ENCODE measurements at regions not wholly inside any gene's neighbourhood (a gene's known extent, or its start where the extent isn't known, plus 50 kb on each side); places are given as distances from the start of the nearest gene placed in this dataset.

- Mint-ChIP-seq H3K4me1 (ENCODE audit: low read depth) (no peaks in the 10 kb centered on the region), H3K27ac (no peak overlapping the region), H3K4me3 (no peak overlapping the region), H3K9me3 (peaks cover 25% of the 10 kb centered on the region), H3K27me3 (no peaks in the 10 kb centered on the region), H3K36me3 (ENCODE audit: low read depth) (no peaks in the 10 kb centered on the region)
- ChIA-PET CTCF (no interaction called here), POLR2A (no interaction called here)
- Histone ChIP-seq H3K27me3 (ENCODE audit: control insufficient read depth in 1 of 2, insufficient read depth in 2 of 2, low read length in 2 of 2) (no peaks in the 10 kb centered on the region), H3K27ac (ENCODE audit: low read depth in 1 of 2, low read length in 2 of 2) (no peak overlapping the region), H3K4me3 (ENCODE audit: low read length) (no peak overlapping the region), H3K36me3 (ENCODE audit: insufficient read depth, low read length) (no peaks in the 10 kb centered on the region), H3K9me3 (ENCODE audit: control insufficient read depth in 1 of 2, insufficient read depth in 1 of 2, low read length in 2 of 2) (peaks cover 0 to 14% of the 10 kb centered on the region in 2 experiments), H3K4me1 (ENCODE audit: insufficient read depth, low read length) (no peaks in the 10 kb centered on the region)
- DNase-seq (no peak), ATAC-seq (ENCODE audit: poor library complexity) (no peak)
- intact Hi-C loops (cut with DNase I, micrococcal nuclease) = no loop called here
- TF ChIP-seq CTCF (IDR thresholded peaks at IDR 0.05) = no peak
Measured at GRCh38 chr1:163906283-163906682, 584.5 kb downstream of the NUF2 start.

- POLR2A ChIA-PET = no interaction called here
- CTCF ChIA-PET = no interaction called here
- no peak overlapping the region for H3K27ac ChIP-seq (ENCODE audit: low read depth in 1 of 2, low read length in 2 of 2)
Measured at GRCh38 chr1:163912170-163912884, 590.6 kb downstream of the NUF2 start.

GRCh38 chr1:163914785-163915413 is 593.1 kb downstream of the NUF2 start:
- Histone ChIP-seq H3K27ac (ENCODE audit: low read depth in 1 of 2, low read length in 2 of 2) (no peak overlapping the region), H3K36me3 (ENCODE audit: insufficient read depth, low read length) (no peaks in the 10 kb centered on the region), H3K4me3 (ENCODE audit: low read length) (no peak overlapping the region), H3K9me3 (ENCODE audit: control insufficient read depth in 1 of 2, insufficient read depth in 1 of 2, low read length in 2 of 2) (peaks cover 4 to 6% of the 10 kb centered on the region in 2 experiments), H3K27me3 (ENCODE audit: control insufficient read depth in 1 of 2, insufficient read depth in 2 of 2, low read length in 2 of 2) (no peaks in the 10 kb centered on the region), H3K4me1 (ENCODE audit: insufficient read depth, low read length) (no peaks in the 10 kb centered on the region)
- H3K27me3 Mint-ChIP-seq = no peaks in the 10 kb centered on the region
- ChIA-PET CTCF (no interaction called here), POLR2A (no interaction called here)
- no peak for TF ChIP-seq CTCF (IDR thresholded peaks at IDR 0.05)
- no peaks in the 10 kb centered on the region for H3K4me1 Mint-ChIP-seq (ENCODE audit: low read depth)
- H3K4me3 Mint-ChIP-seq = no peak overlapping the region
- no peak for ATAC-seq (ENCODE audit: poor library complexity)
- H3K27ac Mint-ChIP-seq = no peak overlapping the region
- no peaks in the 10 kb centered on the region for H3K36me3 Mint-ChIP-seq (ENCODE audit: low read depth)
- DNase-seq = no peak
- intact Hi-C loops (cut with DNase I, micrococcal nuclease) = no loop called here
- H3K9me3 Mint-ChIP-seq = peaks cover 10% of the 10 kb centered on the region

More at GRCh38 chr1:163912170-163912884, 590.6 kb downstream of the NUF2 start:
- Mint-ChIP-seq H3K4me3 (no peak overlapping the region), H3K36me3 (ENCODE audit: low read depth) (no peaks in the 10 kb centered on the region), H3K9me3 (peaks cover 16% of the 10 kb centered on the region), H3K4me1 (ENCODE audit: low read depth) (no peaks in the 10 kb centered on the region), H3K27ac (no peak overlapping the region), H3K27me3 (no peaks in the 10 kb centered on the region)
- TF ChIP-seq CTCF (IDR thresholded peaks at IDR 0.05) = no peak
- intact Hi-C loops (cut with DNase I, micrococcal nuclease) = no loop called here
- H3K9me3 ChIP-seq (ENCODE audit: control insufficient read depth in 1 of 2, insufficient read depth in 1 of 2, low read length in 2 of 2) = peaks cover 4 to 6% of the 10 kb centered on the region in 2 experiments
- no peaks in the 10 kb centered on the region for H3K36me3 ChIP-seq (ENCODE audit: insufficient read depth, low read length)
- ATAC-seq (ENCODE audit: poor library complexity) (no peak), DNase-seq (no peak)
- no peaks in the 10 kb centered on the region for H3K4me1 ChIP-seq (ENCODE audit: insufficient read depth, low read length)
- no peaks in the 10 kb centered on the region for H3K27me3 ChIP-seq (ENCODE audit: control insufficient read depth in 1 of 2, insufficient read depth in 2 of 2, low read length in 2 of 2)
- no peak overlapping the region for H3K4me3 ChIP-seq (ENCODE audit: low read length)
